ENCODE measurements at regions not wholly inside any gene's neighbourhood (a gene's known extent, or its start where the extent isn't known, plus 50 kb on each side); places are given as distances from the start of the nearest gene placed in this dataset.
"Not testable (repeated sequence)": the region's sequence is repeated elsewhere in the genome, so short reads cannot be mapped to it uniquely, and the experiment has no call there.

- Mint-ChIP-seq H3K27ac (no peak overlapping the region), H3K36me3 (ENCODE audit: low read depth) (no peaks in the 10 kb centered on the region), H3K4me3 (no peak overlapping the region), H3K4me1 (no peaks in the 10 kb centered on the region), H3K27me3 (peaks cover 5% of the 10 kb centered on the region)
- DNase-seq = no peak
- H3K9me3 ChIP-seq (ENCODE audit: control insufficient read depth, low read length, poor library complexity, severe bottlenecking) = no peaks in the 10 kb centered on the region
- ATAC-seq = no peak
Measured at GRCh38 chr5:96172436-96172835, 210.8 kb upstream of the ELL2 start.

GRCh38 chr5:96171973-96172372 lies 210.3 kb upstream of the ELL2 start:
- not testable (repeated sequence) for H3K4me1 Mint-ChIP-seq; H3K27ac Mint-ChIP-seq; H3K4me3 Mint-ChIP-seq; H3K36me3 Mint-ChIP-seq (ENCODE audit: low read depth); H3K27me3 Mint-ChIP-seq; DNase-seq; ATAC-seq; H3K9me3 ChIP-seq (ENCODE audit: control insufficient read depth, low read length, poor library complexity, severe bottlenecking)

GRCh38 chr5:96170481-96171125 lies 209.0 kb upstream of the ELL2 start:
- DNase-seq; H3K4me3 Mint-ChIP-seq; H3K27ac Mint-ChIP-seq; H3K4me1 Mint-ChIP-seq; ATAC-seq; H3K36me3 Mint-ChIP-seq (ENCODE audit: low read depth); H3K27me3 Mint-ChIP-seq; H3K9me3 ChIP-seq (ENCODE audit: control insufficient read depth, low read length, poor library complexity, severe bottlenecking): not testable (repeated sequence)

- H3K4me3 Mint-ChIP-seq; H3K36me3 Mint-ChIP-seq (ENCODE audit: low read depth); H3K4me1 Mint-ChIP-seq; ATAC-seq; H3K9me3 ChIP-seq (ENCODE audit: control insufficient read depth, low read length, poor library complexity, severe bottlenecking); H3K27ac Mint-ChIP-seq; DNase-seq: not testable (repeated sequence)
- peaks cover 12% of the 10 kb centered on the region for H3K27me3 Mint-ChIP-seq
Measured at GRCh38 chr5:96168833-96169232, 207.2 kb upstream of the ELL2 start.

- H3K4me1 Mint-ChIP-seq = no peaks in the 10 kb centered on the region
- H3K36me3 Mint-ChIP-seq (ENCODE audit: low read depth) = no peaks in the 10 kb centered on the region
Measured at GRCh38 chr5:96159043-96159442, 197.4 kb upstream of the ELL2 start.

GRCh38 chr5:96157841-96158291 lies 196.2 kb upstream of the ELL2 start:
- H3K9me3 ChIP-seq (ENCODE audit: control insufficient read depth, low read length, poor library complexity, severe bottlenecking) = no peaks in the 10 kb centered on the region
- Mint-ChIP-seq H3K27ac (no peak overlapping the region), H3K36me3 (ENCODE audit: low read depth) (no peaks in the 10 kb centered on the region), H3K4me1 (no peaks in the 10 kb centered on the region), H3K4me3 (no peak overlapping the region), H3K27me3 (peaks cover 14% of the 10 kb centered on the region)
- no peak for DNase-seq
- no peak for ATAC-seq

More at GRCh38 chr5:96159043-96159442, 197.4 kb upstream of the ELL2 start:
- DNase-seq (no peak), ATAC-seq (no peak)
- H3K9me3 ChIP-seq (ENCODE audit: control insufficient read depth, low read length, poor library complexity, severe bottlenecking) = no peaks in the 10 kb centered on the region
- Mint-ChIP-seq H3K4me3 (no peak overlapping the region), H3K27ac (no peak overlapping the region), H3K27me3 (peaks cover 15% of the 10 kb centered on the region)

- DNase-seq (no peak), ATAC-seq (no peak)
- no peak overlapping the region for H3K4me3 Mint-ChIP-seq
- no peaks in the 10 kb centered on the region for H3K4me1 Mint-ChIP-seq
- no peaks in the 10 kb centered on the region for H3K9me3 ChIP-seq (ENCODE audit: control insufficient read depth, low read length, poor library complexity, severe bottlenecking)
- H3K36me3 Mint-ChIP-seq (ENCODE audit: low read depth) = no peaks in the 10 kb centered on the region
- H3K27ac Mint-ChIP-seq = no peak overlapping the region
- H3K27me3 Mint-ChIP-seq = peaks cover 14% of the 10 kb centered on the region
Measured at GRCh38 chr5:96157077-96157780, 195.6 kb upstream of the ELL2 start.

- H3K4me1 Mint-ChIP-seq = no peaks in the 10 kb centered on the region
- no peak overlapping the region for H3K27ac Mint-ChIP-seq
- H3K36me3 Mint-ChIP-seq (ENCODE audit: low read depth) = no peaks in the 10 kb centered on the region
- ATAC-seq (no peak), DNase-seq (no peak)
- no peaks in the 10 kb centered on the region for H3K9me3 ChIP-seq (ENCODE audit: control insufficient read depth, low read length, poor library complexity, severe bottlenecking)
- H3K27me3 Mint-ChIP-seq = peaks cover 13% of the 10 kb centered on the region
- H3K4me3 Mint-ChIP-seq = no peak overlapping the region
Measured at GRCh38 chr5:96155147-96155546, 193.5 kb upstream of the ELL2 start.

GRCh38 chr5:96151891-96152290 lies 190.2 kb upstream of the ELL2 start:
- Mint-ChIP-seq H3K4me1 (no peaks in the 10 kb centered on the region), H3K4me3 (no peak overlapping the region), H3K36me3 (ENCODE audit: low read depth) (no peaks in the 10 kb centered on the region), H3K27me3 (peaks cover 19% of the 10 kb centered on the region), H3K27ac (no peak overlapping the region)
- DNase-seq = no peak
- H3K9me3 ChIP-seq (ENCODE audit: control insufficient read depth, low read length, poor library complexity, severe bottlenecking) = no peaks in the 10 kb centered on the region
- ATAC-seq = peak; percentile 42

- H3K27ac Mint-ChIP-seq = no peak overlapping the region
- H3K36me3 Mint-ChIP-seq (ENCODE audit: low read depth) = no peaks in the 10 kb centered on the region
- no peak overlapping the region for H3K4me3 Mint-ChIP-seq
- no peak for DNase-seq
- H3K4me1 Mint-ChIP-seq = no peaks in the 10 kb centered on the region
- H3K9me3 ChIP-seq (ENCODE audit: control insufficient read depth, low read length, poor library complexity, severe bottlenecking) = no peaks in the 10 kb centered on the region
- H3K27me3 Mint-ChIP-seq = peaks cover 19% of the 10 kb centered on the region
- no peak for ATAC-seq
Measured at GRCh38 chr5:96150007-96150406, 188.4 kb upstream of the ELL2 start.

- Mint-ChIP-seq H3K36me3 (ENCODE audit: low read depth) (no peaks in the 10 kb centered on the region), H3K27ac (no peak overlapping the region)
Measured at GRCh38 chr5:96149546-96149945, 187.9 kb upstream of the ELL2 start.

GRCh38 chr5:96149021-96149420 lies 187.4 kb upstream of the ELL2 start:
- peaks cover 24% of the 10 kb centered on the region for H3K27me3 Mint-ChIP-seq
- no peak for ATAC-seq
- no peak overlapping the region for H3K4me3 Mint-ChIP-seq
- H3K4me1 Mint-ChIP-seq = no peaks in the 10 kb centered on the region
- no peak overlapping the region for H3K27ac Mint-ChIP-seq
- H3K36me3 Mint-ChIP-seq (ENCODE audit: low read depth) = no peaks in the 10 kb centered on the region
- DNase-seq = no peak
- no peaks in the 10 kb centered on the region for H3K9me3 ChIP-seq (ENCODE audit: control insufficient read depth, low read length, poor library complexity, severe bottlenecking)

More at GRCh38 chr5:96149546-96149945, 187.9 kb upstream of the ELL2 start:
- no peak for ATAC-seq
- H3K9me3 ChIP-seq (ENCODE audit: control insufficient read depth, low read length, poor library complexity, severe bottlenecking) = no peaks in the 10 kb centered on the region
- Mint-ChIP-seq H3K4me3 (no peak overlapping the region), H3K4me1 (no peaks in the 10 kb centered on the region), H3K27me3 (peaks cover 22% of the 10 kb centered on the region)
- no peak for DNase-seq

- DNase-seq = no peak
- Mint-ChIP-seq H3K27me3 (peaks cover 24% of the 10 kb centered on the region), H3K27ac (no peak overlapping the region), H3K4me3 (no peak overlapping the region), H3K4me1 (peaks cover under 1% of the 10 kb centered on the region), H3K36me3 (ENCODE audit: low read depth) (no peaks in the 10 kb centered on the region)
- ATAC-seq = no peak
- H3K9me3 ChIP-seq (ENCODE audit: control insufficient read depth, low read length, poor library complexity, severe bottlenecking) = no peaks in the 10 kb centered on the region
Measured at GRCh38 chr5:96148376-96148775, 186.7 kb upstream of the ELL2 start.

- no peak for DNase-seq
- no peaks in the 10 kb centered on the region for H3K36me3 Mint-ChIP-seq (ENCODE audit: low read depth)
- H3K27me3 Mint-ChIP-seq = peaks cover 24% of the 10 kb centered on the region
- no peak overlapping the region for H3K27ac Mint-ChIP-seq
- H3K4me1 Mint-ChIP-seq = peaks cover 2% of the 10 kb centered on the region
- ATAC-seq = no peak
- no peak overlapping the region for H3K4me3 Mint-ChIP-seq
- H3K9me3 ChIP-seq (ENCODE audit: control insufficient read depth, low read length, poor library complexity, severe bottlenecking) = no peaks in the 10 kb centered on the region
Measured at GRCh38 chr5:96147866-96148265, 186.2 kb upstream of the ELL2 start.
